SJCRH30 (cell line): ENCODE measurements at regions not wholly inside any gene's neighbourhood (a gene's known extent, or its start where the extent isn't known, plus 50 kb on each side); places are given as distances from the start of the nearest gene placed in this dataset.

ENCODE experiments used
- DNase-seq, 2 experiments: peaks; one replicate each; pipeline ENCODE4 v3.0.0-alpha.2; 2015 to 2020
- H3K27ac ChIP-seq: fragments of 250-450 bp; sonication (Bioruptor Pico); 2 replicates; pipeline ENCODE4 v1.5.1; 2020; ENCODE audit warnings: mild to moderate bottlenecking, moderate library complexity
- H3K27me3 ChIP-seq: fragments of 250-450 bp; sonication (Bioruptor Pico); 2 replicates; pipeline ENCODE4 v1.5.1; 2020; ENCODE audit warnings: mild to moderate bottlenecking, moderate library complexity
- H3K36me3 ChIP-seq: fragments of 250-450 bp; sonication (Bioruptor Pico); 2 replicates; pipeline ENCODE4 v1.5.1; 2020; ENCODE audit warnings: mild to moderate bottlenecking, moderate library complexity
- H3K4me1 ChIP-seq: fragments of 250-450 bp; sonication (Bioruptor Pico); 2 replicates; pipeline ENCODE4 v1.5.1; 2020; ENCODE audit warnings: mild to moderate bottlenecking, moderate library complexity
- H3K4me3 ChIP-seq: fragments of 250-450 bp; sonication (Bioruptor Pico); 2 replicates; pipeline ENCODE4 v1.5.1; 2020; ENCODE audit warnings: mild to moderate bottlenecking, moderate library complexity
- H3K9me3 ChIP-seq: fragments of 250-450 bp; sonication (Bioruptor Pico); replicated peaks from 2 replicates; pipeline ENCODE4 v1.5.1; 2020; ENCODE audit warnings: mild to moderate bottlenecking, moderate library complexity

- no peaks in the 10 kb centered on the region for H3K9me3 ChIP-seq
- H3K4me3 ChIP-seq, result no peak overlapping the region
- no peaks in the 10 kb centered on the region for H3K36me3 ChIP-seq
- no peak for DNase-seq
- H3K27me3 ChIP-seq, result no peaks in the 10 kb centered on the region; the same call in 1 of the 2 replicates
- H3K4me1 ChIP-seq, result no peaks in the 10 kb centered on the region
- H3K27ac ChIP-seq, result no peak overlapping the region
These were observed 498.7 kb downstream of the ISL1 start for GRCh38 chr5:51881901-51882300.

DNA sequence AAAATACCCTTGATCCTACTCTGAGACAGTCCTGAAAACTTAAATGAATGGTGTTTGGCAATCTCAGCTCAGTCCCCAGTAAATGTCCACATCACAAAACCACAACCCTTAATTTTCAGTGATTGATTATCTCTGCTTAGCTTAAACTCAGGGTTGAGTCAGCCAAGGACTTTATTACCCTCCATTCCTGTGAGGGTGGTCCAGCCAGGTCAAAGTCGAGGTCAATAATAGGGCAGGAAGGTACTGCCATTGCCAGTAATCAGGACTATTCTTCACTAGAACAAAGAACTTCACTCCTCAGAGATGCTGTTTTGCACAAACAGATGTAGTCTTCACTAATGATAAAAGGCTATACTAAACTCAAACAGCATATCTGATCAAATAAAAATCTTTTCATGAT is 499.4 kb downstream of the ISL1 start:
- Histone ChIP-seq H3K4me1 (no peaks in the 10 kb centered on the region), H3K9me3 (no peaks in the 10 kb centered on the region), H3K27ac (no peak overlapping the region), H3K36me3 (no peaks in the 10 kb centered on the region), H3K4me3 (no peak overlapping the region), H3K27me3 (no peaks in the 10 kb centered on the region; the same call in 1 of the 2 replicates)
- DNase-seq, result no peak

- DNase-seq, result no peak
- no peak overlapping the region for H3K4me3 ChIP-seq
- no peaks in the 10 kb centered on the region for H3K9me3 ChIP-seq
- no peaks in the 10 kb centered on the region for H3K27me3 ChIP-seq
- no peaks in the 10 kb centered on the region for H3K4me1 ChIP-seq
- no peaks in the 10 kb centered on the region for H3K36me3 ChIP-seq
- H3K27ac ChIP-seq, result no peak overlapping the region
These were observed 506.5 kb downstream of the ISL1 start for GRCh38 chr5:51889703-51890102.

- no peak overlapping the region for H3K4me3 ChIP-seq
- H3K9me3 ChIP-seq, result no peaks in the 10 kb centered on the region
- no peaks in the 10 kb centered on the region for H3K36me3 ChIP-seq
- H3K27ac ChIP-seq, result no peak overlapping the region
- DNase-seq, result no peak
- H3K27me3 ChIP-seq, result no peaks in the 10 kb centered on the region
- H3K4me1 ChIP-seq, result no peaks in the 10 kb centered on the region
These were observed 507.3 kb downstream of the ISL1 start for GRCh38 chr5:51890435-51891116.

DNA sequence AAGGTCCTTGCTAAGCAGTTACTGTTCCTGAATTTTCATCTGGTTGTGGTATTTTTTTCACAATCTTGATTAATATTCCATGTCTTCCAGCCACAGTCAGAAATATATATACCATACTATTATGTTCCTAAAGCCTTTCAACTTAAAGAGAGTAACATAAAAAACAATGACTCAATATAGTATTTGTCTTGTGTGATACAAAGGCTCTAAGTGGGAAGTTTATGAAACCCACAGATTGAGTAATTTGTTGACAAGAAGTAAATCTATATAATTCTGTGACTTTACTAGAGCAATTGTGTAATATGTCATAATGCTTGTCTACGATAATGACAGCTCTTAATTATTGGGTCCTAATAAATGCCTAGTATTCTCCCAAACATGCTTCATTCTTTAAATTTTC is 509.4 kb downstream of the ISL1 start:
- no peaks in the 10 kb centered on the region for H3K27me3 ChIP-seq
- DNase-seq, result no peak
- H3K36me3 ChIP-seq, result no peaks in the 10 kb centered on the region
- H3K27ac ChIP-seq, result no peak overlapping the region
- H3K9me3 ChIP-seq, result no peaks in the 10 kb centered on the region
- H3K4me3 ChIP-seq, result no peak overlapping the region
- no peaks in the 10 kb centered on the region for H3K4me1 ChIP-seq

GRCh38 chr5:51895834-51896233 is 512.6 kb downstream of the ISL1 start:
- DNase-seq, result no peak
- Histone ChIP-seq H3K36me3 (no peaks in the 10 kb centered on the region), H3K4me3 (no peak overlapping the region), H3K9me3 (no peaks in the 10 kb centered on the region), H3K4me1 (no peaks in the 10 kb centered on the region), H3K27ac (no peak overlapping the region), H3K27me3 (no peaks in the 10 kb centered on the region)

DNA sequence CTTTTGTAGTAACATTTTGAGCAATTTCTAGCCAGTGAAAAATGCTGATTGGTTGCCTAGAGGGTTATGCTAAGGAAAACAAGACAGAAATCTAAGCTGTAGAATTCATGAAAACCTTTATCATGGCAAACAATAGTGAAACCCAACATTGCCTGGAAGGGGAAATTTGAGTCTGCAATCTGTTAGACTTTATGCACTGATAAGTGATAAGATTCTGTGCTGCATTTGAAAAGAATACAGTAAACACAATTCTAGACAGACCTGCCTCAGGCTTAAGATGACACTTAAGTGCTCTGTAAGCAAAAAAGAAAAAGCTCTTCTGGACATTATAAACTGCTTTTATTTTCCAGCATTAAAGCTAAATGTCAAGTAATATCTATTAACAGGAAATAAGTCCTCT is 519.3 kb downstream of the ISL1 start:
- no peaks in the 10 kb centered on the region for H3K27me3 ChIP-seq
- H3K27ac ChIP-seq, result no peak overlapping the region
- DNase-seq, result no peak
- no peaks in the 10 kb centered on the region for H3K4me1 ChIP-seq
- H3K36me3 ChIP-seq, result no peaks in the 10 kb centered on the region
- no peaks in the 10 kb centered on the region for H3K9me3 ChIP-seq
- H3K4me3 ChIP-seq, result no peak overlapping the region

GRCh38 chr5:51908215-51908614 is 525.0 kb downstream of the ISL1 start:
- Histone ChIP-seq H3K27me3 (no peaks in the 10 kb centered on the region), H3K4me1 (no peaks in the 10 kb centered on the region), H3K4me3 (no peak overlapping the region), H3K9me3 (no peaks in the 10 kb centered on the region), H3K36me3 (no peaks in the 10 kb centered on the region), H3K27ac (no peak overlapping the region)
- DNase-seq, result no peak

DNA sequence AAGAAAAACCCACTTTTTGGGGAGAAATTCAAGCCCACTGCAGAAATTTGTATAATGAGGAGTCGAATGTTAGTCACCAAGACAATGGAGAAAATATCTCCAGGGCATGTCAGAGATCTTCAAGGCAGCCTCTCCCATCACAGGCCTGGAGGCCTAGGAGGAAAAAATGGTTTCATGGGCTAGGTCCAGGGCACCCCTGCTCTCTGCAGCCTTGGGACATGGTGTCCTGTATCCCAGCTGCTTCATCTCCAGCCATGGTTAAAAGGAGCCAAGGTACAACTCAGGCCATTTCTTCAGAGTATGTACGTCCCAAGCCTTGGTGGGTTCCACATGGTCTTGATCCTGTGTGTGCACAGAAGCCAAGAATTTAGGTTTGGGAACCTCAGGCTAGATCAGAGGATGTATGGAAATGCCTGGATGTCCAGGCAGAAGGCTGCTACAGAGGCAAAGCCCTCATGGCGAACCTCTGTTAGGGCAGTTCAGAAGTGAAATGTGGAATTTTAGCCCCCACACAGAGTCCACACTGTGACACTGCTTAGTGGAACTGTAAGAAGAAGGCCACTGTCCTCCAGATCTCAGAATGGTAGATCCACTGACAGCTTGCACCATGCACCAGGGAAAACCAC is 561.4 kb downstream of the ISL1 start:
- no peaks in the 10 kb centered on the region for H3K27me3 ChIP-seq
- no peak overlapping the region for H3K4me3 ChIP-seq
- H3K27ac ChIP-seq, result no peak overlapping the region
- no peaks in the 10 kb centered on the region for H3K36me3 ChIP-seq
- no peak for DNase-seq
- no peaks in the 10 kb centered on the region for H3K9me3 ChIP-seq
- no peaks in the 10 kb centered on the region for H3K4me1 ChIP-seq

GRCh38 chr5:51958473-51958872 is 575.2 kb downstream of the ISL1 start:
- H3K4me3 ChIP-seq, result no peak overlapping the region
- DNase-seq, result no peak
- no peaks in the 10 kb centered on the region for H3K4me1 ChIP-seq
- no peaks in the 10 kb centered on the region for H3K36me3 ChIP-seq
- no peaks in the 10 kb centered on the region for H3K9me3 ChIP-seq
- H3K27me3 ChIP-seq, result no peaks in the 10 kb centered on the region
- H3K27ac ChIP-seq, result no peak overlapping the region

DNA sequence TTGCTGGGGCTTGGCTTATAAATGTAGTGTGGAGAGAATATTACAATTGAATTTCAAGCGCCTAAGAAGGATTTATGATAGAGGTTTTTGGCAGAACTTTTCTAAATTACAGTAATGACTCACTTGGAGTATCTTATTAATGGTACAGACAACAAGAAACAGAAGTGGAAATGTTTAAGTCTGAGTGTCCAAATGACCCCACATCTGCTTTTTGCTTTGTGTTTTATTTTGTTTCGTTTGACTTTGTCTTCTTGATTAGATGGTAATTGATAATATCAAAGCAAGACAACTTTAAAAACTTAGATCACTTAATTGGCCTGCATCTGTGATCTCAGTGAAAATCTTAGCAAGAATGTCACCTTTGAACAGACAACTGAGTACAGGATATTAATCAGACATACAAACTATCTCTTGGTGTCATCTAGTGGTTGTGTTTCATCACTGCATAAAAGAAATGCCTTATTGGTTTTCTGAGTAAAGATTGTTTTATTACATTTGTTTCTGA is 577.4 kb downstream of the ISL1 start:
- no peaks in the 10 kb centered on the region for H3K4me1 ChIP-seq
- no peaks in the 10 kb centered on the region for H3K36me3 ChIP-seq
- no peaks in the 10 kb centered on the region for H3K27me3 ChIP-seq
- no peak overlapping the region for H3K27ac ChIP-seq
- H3K9me3 ChIP-seq, result no peaks in the 10 kb centered on the region
- DNase-seq, result peak in 1 of 2 experiments; percentile 10
- no peak overlapping the region for H3K4me3 ChIP-seq

GRCh38 chr5:51961154-51961562 is 577.9 kb downstream of the ISL1 start:
- H3K27ac ChIP-seq, result no peak overlapping the region
- H3K36me3 ChIP-seq, result no peaks in the 10 kb centered on the region
- DNase-seq, result no peak
- no peak overlapping the region for H3K4me3 ChIP-seq
- no peaks in the 10 kb centered on the region for H3K9me3 ChIP-seq
- H3K27me3 ChIP-seq, result no peaks in the 10 kb centered on the region
- no peaks in the 10 kb centered on the region for H3K4me1 ChIP-seq

DNA sequence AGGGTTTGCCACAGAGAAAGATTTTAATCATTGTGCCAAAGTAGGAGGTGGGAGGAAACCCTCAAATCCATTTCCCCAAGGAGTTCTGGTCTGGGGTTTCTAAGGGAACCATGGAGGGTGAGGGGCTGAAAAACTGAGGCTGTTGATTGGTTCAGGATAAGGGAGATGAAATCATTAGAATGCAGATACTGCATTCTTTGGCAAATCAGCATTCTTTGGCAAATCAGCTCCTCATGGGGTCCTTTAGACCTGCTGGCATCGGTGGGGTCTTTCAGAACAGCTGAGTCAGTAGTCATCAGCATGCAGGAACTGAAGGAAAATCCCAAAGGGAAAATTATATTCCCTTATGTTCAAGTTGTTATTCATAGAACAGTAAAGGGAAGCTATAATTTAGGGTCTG is 585.5 kb downstream of the ISL1 start:
- H3K4me1 ChIP-seq, result no peaks in the 10 kb centered on the region
- no peaks in the 10 kb centered on the region for H3K27me3 ChIP-seq
- H3K9me3 ChIP-seq, result no peaks in the 10 kb centered on the region
- H3K36me3 ChIP-seq, result no peaks in the 10 kb centered on the region
- no peak for DNase-seq
- no peak overlapping the region for H3K27ac ChIP-seq
- no peak overlapping the region for H3K4me3 ChIP-seq

- no peak for DNase-seq
- H3K9me3 ChIP-seq, result no peaks in the 10 kb centered on the region
- no peak overlapping the region for H3K4me3 ChIP-seq
- H3K27ac ChIP-seq, result no peak overlapping the region
- H3K27me3 ChIP-seq, result no peaks in the 10 kb centered on the region
- no peaks in the 10 kb centered on the region for H3K36me3 ChIP-seq
- H3K4me1 ChIP-seq, result no peaks in the 10 kb centered on the region
These were observed 591.6 kb downstream of the ISL1 start for GRCh38 chr5:51974834-51975233.

DNA sequence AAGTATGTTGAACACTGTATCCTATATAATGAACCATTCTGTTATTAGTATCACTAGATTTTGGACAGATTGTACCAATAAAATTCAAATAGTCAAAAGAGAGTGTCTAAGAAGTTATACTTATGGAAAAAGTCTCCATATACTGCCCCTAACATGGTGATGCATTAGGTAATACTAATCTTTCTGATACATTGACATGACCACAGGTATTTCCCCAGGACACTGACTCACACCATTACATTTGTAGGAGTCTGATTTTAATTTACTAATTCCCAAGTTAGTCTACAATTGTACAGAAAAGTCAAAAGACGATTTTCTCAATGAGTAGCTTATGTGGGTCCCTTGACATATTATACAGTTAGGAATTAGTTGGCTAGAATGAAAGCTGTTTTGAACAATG is 593.8 kb downstream of the ISL1 start:
- Histone ChIP-seq H3K27me3 (no peaks in the 10 kb centered on the region), H3K4me1 (no peaks in the 10 kb centered on the region), H3K36me3 (no peaks in the 10 kb centered on the region), H3K27ac (no peak overlapping the region), H3K9me3 (no peaks in the 10 kb centered on the region), H3K4me3 (no peak overlapping the region)
- no peak for DNase-seq

DNA sequence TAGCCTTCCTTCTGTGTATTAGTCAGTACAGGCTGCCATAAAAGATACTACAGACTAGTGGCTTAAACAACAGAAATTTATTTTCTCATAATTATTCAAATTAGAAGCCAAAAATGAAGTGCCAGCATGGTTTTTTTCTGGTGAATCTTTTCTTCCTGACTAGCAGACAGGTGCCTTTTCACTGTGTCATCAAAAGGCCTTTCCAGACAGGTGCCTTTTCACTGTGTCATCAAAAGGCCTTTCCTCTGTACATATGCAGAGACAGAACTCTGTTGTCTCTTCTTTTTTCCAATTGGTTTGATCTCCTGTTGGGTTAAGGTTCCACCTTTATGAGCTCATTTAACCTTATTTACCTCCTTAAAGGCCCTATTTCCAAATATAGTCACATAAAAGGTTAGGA is 599.9 kb downstream of the ISL1 start:
- no peaks in the 10 kb centered on the region for H3K36me3 ChIP-seq
- H3K27me3 ChIP-seq, result no peaks in the 10 kb centered on the region
- H3K4me3 ChIP-seq, result no peak overlapping the region
- no peaks in the 10 kb centered on the region for H3K4me1 ChIP-seq
- no peak for DNase-seq
- no peaks in the 10 kb centered on the region for H3K9me3 ChIP-seq
- H3K27ac ChIP-seq, result no peak overlapping the region
